GM18511 (cell line): ENCODE measurements at regions not wholly inside any gene's neighbourhood (a gene's known extent, or its start where the extent isn't known, plus 50 kb on each side); places are given as distances from the start of the nearest gene placed in this dataset.

Experiments
- ATAC-seq: cut with Tn5 transposase; IDR thresholded peaks from one replicate; pipeline ENCODE4 v1.9.1; 2021; ENCODE audit warnings: mild to moderate bottlenecking, moderate library complexity; ENCODE audit not compliant: unreplicated experiment

DNA sequence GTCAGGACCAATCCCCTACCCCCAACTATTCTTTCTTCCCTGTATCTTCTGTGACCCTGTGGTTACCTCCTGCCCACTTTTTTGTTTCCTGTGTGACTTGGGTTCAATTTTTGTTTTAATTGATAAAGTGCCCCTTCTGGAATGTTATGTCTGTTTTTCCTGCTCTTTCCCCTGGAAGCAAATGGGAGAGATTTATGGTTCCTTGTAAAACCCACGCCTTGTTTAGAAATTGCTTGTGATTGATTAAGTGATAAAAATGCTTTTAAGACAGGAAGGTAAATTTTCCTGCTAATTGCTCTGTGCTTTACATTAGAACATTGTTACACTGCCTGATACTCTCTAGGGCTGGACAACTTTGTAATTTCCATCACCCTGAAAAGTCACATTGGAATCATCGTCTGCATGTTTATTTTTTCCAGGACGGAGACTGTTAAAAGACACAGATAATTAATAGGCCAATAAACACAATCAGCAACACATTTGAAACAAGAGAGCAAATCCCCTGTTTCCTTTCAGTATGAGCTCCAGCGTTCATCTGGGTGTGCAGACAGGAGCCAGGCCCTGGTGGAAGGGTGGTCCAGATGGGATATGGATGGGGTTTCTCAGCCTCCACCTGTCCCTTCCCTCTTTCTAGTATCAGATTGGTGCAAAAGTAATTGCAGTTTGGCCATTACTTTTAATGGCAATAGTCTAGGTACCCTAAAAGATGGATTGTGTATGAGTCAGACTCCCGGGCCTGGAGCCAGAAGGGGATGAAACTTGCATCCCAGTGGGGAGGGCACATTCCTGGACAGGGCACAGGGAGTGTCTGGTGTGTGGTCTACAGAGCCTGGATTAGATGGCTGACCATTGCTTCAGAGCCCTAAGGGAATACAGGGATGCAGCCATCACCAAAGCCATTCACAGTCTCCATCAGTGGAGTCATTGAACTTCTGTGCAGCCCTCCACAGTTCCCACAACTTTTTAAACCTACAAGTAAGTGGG, 58.1 kb upstream of the AGBL1 start:
- ATAC-seq, result no peak

DNA sequence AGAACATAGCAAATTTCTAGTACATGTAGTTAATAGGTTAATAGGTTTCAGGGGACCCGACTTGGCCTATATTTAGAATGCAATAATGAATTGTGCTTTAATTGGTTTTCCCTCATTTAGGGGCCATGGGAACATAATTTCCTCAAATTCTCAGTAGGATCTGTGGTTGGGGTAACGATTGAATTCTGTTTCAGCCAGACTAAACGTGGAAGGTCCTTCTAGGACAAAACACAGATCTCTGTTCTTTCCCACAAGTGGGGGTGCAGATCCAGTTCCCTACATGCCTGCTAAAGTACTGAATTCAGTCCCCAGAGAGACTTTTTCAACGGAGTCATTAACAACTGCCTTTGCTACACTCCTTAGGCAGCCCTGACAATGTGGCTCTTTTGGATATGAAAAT, 50.7 kb upstream of the AGBL1 start:
- no peak for ATAC-seq
